ENCODE measurements at regions not wholly inside any gene's neighbourhood (a gene's known extent, or its start where the extent isn't known, plus 50 kb on each side); places are given as distances from the start of the nearest gene placed in this dataset.

GRCh38 chr4:20376070-20376469 is 124.4 kb downstream of the SLIT2 start:
- DNase-seq (ENCODE audit: low read depth in 2 of 2) = no peak
- no peak for TF ChIP-seq CTCF (IDR thresholded peaks at IDR 0.05; ENCODE audit: low read depth, low read length)
- H3K4me3 ChIP-seq (replicated peaks in 1 of 2; ENCODE audit: low read depth in 2 of 2, low read length in 2 of 2) = no peak overlapping the region

- DNase-seq (ENCODE audit: low read depth in 2 of 2) = peak in 1 of 2 donors; percentile 25
- no peak for TF ChIP-seq CTCF (IDR thresholded peaks at IDR 0.05; ENCODE audit: low read depth, low read length)
- H3K4me3 ChIP-seq (replicated peaks in 1 of 2; ENCODE audit: low read depth in 2 of 2, low read length in 2 of 2) = no peak overlapping the region
These were observed 126.5 kb downstream of the SLIT2 start for GRCh38 chr4:20378181-20378580.

GRCh38 chr4:20381005-20381404 is 129.3 kb downstream of the SLIT2 start:
- TF ChIP-seq CTCF (IDR thresholded peaks at IDR 0.05; ENCODE audit: low read depth, low read length) = no peak
- no peak overlapping the region for H3K4me3 ChIP-seq (replicated peaks in 1 of 2; ENCODE audit: low read depth in 2 of 2, low read length in 2 of 2)
- no peak for DNase-seq (ENCODE audit: low read depth in 2 of 2)

- no peak for DNase-seq (ENCODE audit: low read depth in 2 of 2)
- no peak for TF ChIP-seq CTCF (IDR thresholded peaks at IDR 0.05; ENCODE audit: low read depth, low read length)
- H3K4me3 ChIP-seq (replicated peaks in 1 of 2; ENCODE audit: low read depth in 2 of 2, low read length in 2 of 2) = no peak overlapping the region
These were observed 131.6 kb downstream of the SLIT2 start for GRCh38 chr4:20383283-20383682.

GRCh38 chr4:20383969-20384368 is 132.3 kb downstream of the SLIT2 start:
- no peak for DNase-seq (ENCODE audit: low read depth in 2 of 2)
- no peak for TF ChIP-seq CTCF (IDR thresholded peaks at IDR 0.05; ENCODE audit: low read depth, low read length)

GRCh38 chr4:20384456-20384855 is 132.8 kb downstream of the SLIT2 start:
- TF ChIP-seq CTCF (IDR thresholded peaks at IDR 0.05; ENCODE audit: low read depth, low read length) = no peak
- no peak overlapping the region for H3K4me3 ChIP-seq (replicated peaks in 1 of 2; ENCODE audit: low read depth in 2 of 2, low read length in 2 of 2)
- DNase-seq (ENCODE audit: low read depth in 2 of 2) = no peak

More at GRCh38 chr4:20383969-20384368, 132.3 kb downstream of the SLIT2 start:
- no peak overlapping the region for H3K4me3 ChIP-seq (replicated peaks in 1 of 2; ENCODE audit: low read depth in 2 of 2, low read length in 2 of 2)

GRCh38 chr4:20386001-20386740 is 134.5 kb downstream of the SLIT2 start:
- TF ChIP-seq CTCF (IDR thresholded peaks at IDR 0.05; ENCODE audit: low read depth, low read length) = no peak
- no peak overlapping the region for H3K4me3 ChIP-seq (replicated peaks in 1 of 2; ENCODE audit: low read depth in 2 of 2, low read length in 2 of 2)
- no peak for DNase-seq (ENCODE audit: low read depth in 2 of 2)

Measured in cardiac fibroblast (primary cell).